Hepatocyte (in vitro differentiated cells): ENCODE measurements at regions not wholly inside any gene's neighbourhood (a gene's known extent, or its start where the extent isn't known, plus 50 kb on each side); places are given as distances from the start of the nearest gene placed in this dataset.

Source experiments
- CTCF ChIP-seq: fragments of 200-600 bp; sonication (generic); IDR thresholded peaks from 2 replicates; pipeline ENCODE4 v1.5.1; 2016; ENCODE audit warnings: antibody characterized with exemption, mild to moderate bottlenecking; ENCODE audit not compliant: poor library complexity
- EZH2 ChIP-seq: fragments of 200-600 bp; sonication (generic); IDR thresholded peaks from 2 replicates; pipeline ENCODE4 v1.6.1; 2016; ENCODE audit warnings: antibody characterized with exemption, mild to moderate bottlenecking, borderline replicate concordance
- EZH2phosphoT487 ChIP-seq: fragments of 200-600 bp; sonication (generic); IDR thresholded peaks from one replicate; pipeline ENCODE4 v1.6.1; 2018; ENCODE audit warnings: antibody characterized with exemption, mild to moderate bottlenecking, low read depth, moderate library complexity; ENCODE audit not compliant: unreplicated experiment, severe bottlenecking

GRCh38 chr5:124239572-124239971, 506.9 kb downstream of the ZNF608 start:
- TF ChIP-seq CTCF (no peak), EZH2 (no peak), EZH2phosphoT487 (no peak)
